CD4-positive, alpha-beta T cell treated with Interleukin-4 for 1 hour (primary cell): ENCODE measurements at regions not wholly inside any gene's neighbourhood (a gene's known extent, or its start where the extent isn't known, plus 50 kb on each side); places are given as distances from the start of the nearest gene placed in this dataset.
"Not testable (repeated sequence)": the region's sequence is repeated elsewhere in the genome, so short reads cannot be mapped to it uniquely, and the experiment has no call there.

ENCODE experiments used
- DNase-seq, 2 donors: peaks; one replicate each; pipeline ENCODE4 v3.0.0-alpha.2; 2020 to 2022

DNA sequence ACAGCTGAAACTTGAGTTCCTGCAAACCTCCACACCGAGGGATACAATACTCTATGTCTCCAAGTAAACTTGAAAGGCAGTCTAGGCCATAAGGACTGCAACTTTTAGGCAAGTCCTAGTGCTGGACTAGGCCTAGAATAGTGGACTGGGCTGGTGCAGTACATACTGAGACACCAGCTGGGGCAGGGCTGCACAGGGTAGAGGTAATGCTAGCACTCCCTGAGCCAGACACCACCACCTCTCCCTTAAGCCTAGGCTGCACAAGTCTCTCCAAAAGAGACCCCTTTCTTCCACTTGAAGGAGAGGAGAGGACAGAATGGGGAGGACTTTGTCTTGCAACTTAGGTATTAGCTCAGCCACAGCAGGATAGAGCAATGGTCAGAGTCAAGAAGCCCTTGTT lies 65.7 kb upstream of the PTPRK start:
- no peak for DNase-seq

DNA sequence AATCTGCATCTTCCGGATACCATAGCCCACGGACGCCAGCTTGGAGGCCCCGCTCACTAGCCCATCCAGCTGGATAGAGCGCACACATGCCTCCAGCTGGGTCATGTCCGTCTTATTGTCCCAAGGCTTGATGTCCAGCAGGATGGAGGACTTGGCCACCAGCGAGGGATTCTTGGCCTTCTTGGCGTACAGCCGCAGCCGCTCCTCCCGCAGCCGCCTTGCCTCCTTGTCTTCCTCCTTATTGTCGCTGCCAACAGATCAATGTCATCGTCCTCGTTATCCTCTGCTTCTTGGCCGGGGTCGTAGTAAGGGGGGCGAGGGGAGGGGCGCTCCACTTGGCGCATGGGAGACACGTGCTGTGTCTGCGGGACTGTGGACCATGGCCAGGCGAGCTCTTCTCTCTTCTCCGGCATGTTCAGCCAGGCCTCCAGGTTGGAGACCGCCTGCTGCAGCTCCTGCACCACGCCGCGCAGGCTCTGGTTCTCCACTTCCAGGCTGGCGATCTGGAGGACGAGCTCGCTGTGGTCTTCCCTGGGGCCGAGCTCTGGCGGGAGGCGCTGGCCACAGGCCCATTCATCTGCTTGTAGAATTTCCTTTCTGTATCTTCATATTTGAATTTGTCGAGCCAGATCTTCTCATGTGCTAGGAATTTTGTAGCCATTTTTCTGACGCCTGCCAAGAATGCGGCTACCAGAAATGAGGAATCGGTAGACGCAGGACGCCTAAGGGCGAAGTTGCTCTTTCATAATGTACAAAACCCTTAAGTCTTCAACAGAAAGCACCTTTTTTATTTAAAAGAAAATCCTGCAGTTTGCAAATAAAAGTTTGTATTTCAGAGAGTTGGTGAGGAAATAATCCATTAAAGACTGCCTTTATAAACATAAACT lies 60.1 kb upstream of the PTPRK start:
- DNase-seq = no peak

DNA sequence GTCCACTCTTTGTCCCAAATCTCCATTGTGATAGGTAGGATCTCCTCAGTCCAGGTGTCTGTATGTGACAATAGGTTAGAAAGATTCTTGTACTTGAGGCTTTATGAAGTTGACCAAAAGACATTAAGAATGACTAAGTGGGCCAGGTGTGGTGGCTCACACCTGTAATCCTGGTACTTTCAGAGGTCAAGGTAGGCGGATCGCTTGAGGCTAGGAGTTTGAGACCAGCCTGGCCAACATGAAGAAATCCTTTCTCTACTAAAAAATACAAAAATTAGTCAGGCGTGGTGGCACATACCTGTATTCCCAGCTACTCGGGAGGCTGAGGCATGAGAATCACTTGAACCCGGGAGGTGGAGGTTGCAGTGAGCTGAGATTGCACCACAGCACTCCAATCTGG lies 54.9 kb upstream of the PTPRK start:
- DNase-seq = not testable (repeated sequence)

DNA sequence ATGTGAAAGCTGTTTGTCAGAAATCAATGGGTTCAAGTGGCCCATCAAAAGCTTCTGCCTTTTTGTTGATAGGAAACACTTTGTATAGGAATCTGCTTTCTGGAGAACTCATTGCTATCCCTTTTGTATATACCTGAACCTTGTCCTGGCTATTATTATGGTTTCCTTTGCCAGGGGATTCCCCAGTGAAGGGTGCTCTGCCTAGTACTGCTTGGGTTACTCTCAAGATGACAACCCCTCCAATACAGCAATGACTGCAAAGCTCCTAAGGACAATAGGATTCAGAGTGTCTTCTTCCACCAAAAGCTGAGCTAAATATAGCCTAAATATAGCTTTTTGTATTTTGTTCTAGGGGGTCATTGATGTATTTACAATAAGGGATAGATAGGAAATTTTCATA lies 54.0 kb upstream of the PTPRK start:
- DNase-seq = no peak

DNA sequence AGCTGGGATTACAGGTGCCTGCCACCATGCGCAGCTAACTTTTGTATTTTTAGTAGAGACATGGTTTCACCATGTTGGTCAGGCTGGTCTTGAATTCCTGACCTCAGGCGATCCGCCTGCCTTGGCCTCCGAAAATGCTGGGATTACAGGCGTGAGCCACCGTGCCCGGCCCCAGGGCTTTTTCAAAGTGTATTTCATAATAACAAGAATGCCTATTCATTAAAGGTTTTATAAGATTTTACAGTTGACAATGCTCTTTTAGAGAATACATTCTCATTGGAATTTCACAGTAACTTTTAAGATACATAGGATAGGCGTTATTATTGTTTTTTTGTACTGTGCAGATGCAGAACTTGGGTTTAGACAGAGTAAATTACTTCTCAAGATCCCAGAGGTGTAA lies 52.6 kb upstream of the PTPRK start:
- DNase-seq = no peak

DNA sequence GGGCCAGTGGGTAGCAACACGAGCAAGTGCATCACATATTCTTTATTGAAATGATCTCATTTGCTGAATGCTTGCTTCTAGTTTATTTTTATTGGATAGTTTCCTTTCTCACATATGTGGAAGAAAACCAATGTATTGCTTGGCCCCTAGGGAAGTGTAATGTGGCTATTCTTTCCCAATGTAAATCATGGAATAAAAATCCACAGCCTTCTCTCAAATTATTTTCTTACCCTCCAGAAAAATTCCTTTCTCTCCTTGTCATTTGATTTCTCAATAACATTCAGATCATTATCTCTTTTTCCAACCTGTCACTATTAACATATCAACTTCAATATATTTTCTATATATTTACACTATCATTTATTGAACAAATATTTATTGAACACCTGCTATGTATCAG lies 51.9 kb upstream of the PTPRK start:
- DNase-seq = no peak

DNA sequence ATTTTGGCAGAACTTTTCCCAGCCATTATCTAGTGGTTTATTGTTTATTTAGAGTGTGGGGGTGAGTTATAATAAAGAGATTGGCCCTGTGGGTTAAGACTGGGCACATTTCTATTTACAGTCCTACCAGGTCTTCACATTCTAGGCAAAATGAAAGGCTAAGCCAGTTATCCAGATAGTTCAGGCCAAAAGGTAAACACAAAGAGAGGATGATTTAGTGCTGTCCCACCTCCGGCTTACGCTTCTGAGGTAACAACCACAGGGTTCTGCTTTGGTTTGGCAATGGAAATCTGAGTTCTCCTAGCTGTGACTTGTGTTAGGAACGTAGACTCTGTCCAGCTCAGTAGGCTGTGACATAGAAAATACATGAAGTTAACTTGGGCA lies 50.3 kb upstream of the PTPRK start:
- no peak for DNase-seq

DNA sequence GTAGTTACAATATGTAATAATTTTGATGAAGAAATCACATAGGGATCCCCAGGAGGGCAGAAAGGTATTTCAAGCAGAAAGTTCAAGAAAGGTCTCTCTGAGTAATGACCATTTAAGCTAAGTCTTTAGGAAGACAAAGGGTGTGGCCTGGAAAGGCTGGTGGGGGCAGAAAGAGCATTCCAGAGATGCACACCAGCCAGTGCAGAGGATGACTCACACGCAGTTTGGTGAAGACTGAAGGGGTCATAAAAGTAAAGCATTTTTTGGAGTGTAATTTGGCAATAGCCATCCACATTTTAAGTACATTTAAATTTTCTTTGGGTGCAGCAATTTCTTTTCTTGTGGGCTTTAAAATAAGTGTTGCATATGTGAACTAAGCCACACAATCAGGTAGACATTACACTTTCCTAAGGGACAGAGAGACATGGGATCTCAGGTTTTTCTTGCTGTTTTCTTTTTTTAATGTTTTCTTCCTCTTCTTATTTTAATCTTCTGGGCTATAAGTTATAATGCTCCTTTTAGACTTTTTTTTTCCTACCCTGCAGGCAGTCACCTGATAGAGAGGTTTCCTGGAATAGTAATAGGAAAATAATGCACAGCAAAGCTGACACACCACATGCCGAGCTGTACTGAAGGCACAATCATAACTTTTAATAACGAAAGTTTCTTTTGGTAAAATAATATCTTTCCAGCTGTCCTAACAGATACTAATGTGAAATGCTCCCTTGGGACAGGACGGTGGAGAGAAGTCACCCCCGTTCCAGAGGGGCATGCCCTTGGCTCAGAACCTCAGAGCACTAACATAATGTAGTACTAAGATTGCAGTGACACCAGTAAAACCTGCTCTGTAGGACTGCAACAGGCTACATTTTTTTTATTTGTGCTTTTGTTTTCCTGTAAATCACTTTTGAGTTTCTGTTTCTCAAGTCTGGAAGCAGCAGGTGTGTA lies 49.6 kb upstream of the PTPRK start:
- no peak for DNase-seq
